OCI-LY1 (cell line): ENCODE measurements at regions not wholly inside any gene's neighbourhood (a gene's known extent, or its start where the extent isn't known, plus 50 kb on each side); places are given as distances from the start of the nearest gene placed in this dataset.

Experiments used
- H2AFZ ChIP-seq: fragments of 200-600 bp; sonication (generic), shearing (Covaris generic); 2 replicates; pipeline ENCODE4 v1.6.0; 2014; ENCODE audit warnings: antibody characterized with exemption, mild to moderate bottlenecking, low read length
- H3F3A ChIP-seq: fragments of 200-600 bp; sonication (generic), shearing (Covaris generic); 2 replicates; pipeline ENCODE4 v1.6.0; 2014; ENCODE audit warnings: mild to moderate bottlenecking, antibody characterized with exemption, low read length, moderate library complexity; ENCODE audit not compliant: insufficient read depth
- H3K27ac ChIP-seq: fragments of 200-600 bp; sonication (generic); 2 replicates; pipeline ENCODE4 v1.5.1; 2014; ENCODE audit warnings: low read length, mixed run types, mild to moderate bottlenecking, low read depth; ENCODE audit not compliant: poor library complexity, severe bottlenecking
- H3K27me3 ChIP-seq: fragments of 200-600 bp; sonication (generic); 2 replicates; pipeline ENCODE4 v1.6.0; 2014; ENCODE audit warnings: antibody characterized with exemption, mild to moderate bottlenecking, low read length, moderate library complexity; ENCODE audit not compliant: insufficient read depth
- H3K36me3 ChIP-seq: fragments of 200-600 bp; sonication (generic); 2 replicates; pipeline ENCODE4 v1.6.1; 2014; ENCODE audit warnings: mild to moderate bottlenecking, antibody characterized with exemption, low read length, moderate library complexity, mixed read lengths; ENCODE audit not compliant: insufficient read depth
- H3K4me1 ChIP-seq: fragments of 200-600 bp; sonication (generic); 2 replicates; pipeline ENCODE4 v1.5.1; 2014; ENCODE audit warnings: mild to moderate bottlenecking, low read length, moderate library complexity; ENCODE audit not compliant: insufficient read depth, severe bottlenecking
- H3K4me2 ChIP-seq: fragments of 200-600 bp; sonication (generic), shearing (Covaris generic); 2 replicates; pipeline ENCODE4 v1.6.1; 2014; ENCODE audit warnings: low read length
- H3K4me3 ChIP-seq: fragments of 200-600 bp; sonication (generic); 2 replicates; pipeline ENCODE4 v1.5.1; 2014; ENCODE audit warnings: low read length, low read depth, mild to moderate bottlenecking, mixed read lengths; ENCODE audit not compliant: poor library complexity, severe bottlenecking
- H3K79me2 ChIP-seq: fragments of 200-600 bp; shearing (Covaris generic); 2 replicates; pipeline ENCODE4 v1.6.1; 2016; ENCODE audit warnings: mixed run types, low read length, mixed read lengths; ENCODE audit not compliant: insufficient read depth
- H3K9ac ChIP-seq: fragments of 200-600 bp; sonication (generic), shearing (Covaris generic); 2 replicates; pipeline ENCODE4 v1.6.1; 2014; ENCODE audit warnings: mild to moderate bottlenecking, low read length, mixed read lengths
- H3K9me2 ChIP-seq: fragments of 200-600 bp; sonication (generic), shearing (Covaris generic); 2 replicates; pipeline ENCODE4 v1.6.1; 2014; ENCODE audit warnings: low read depth, mild to moderate bottlenecking, low read length, mixed read lengths
- H3K9me3 ChIP-seq: fragments of 200-600 bp; shearing (Covaris generic); 2 replicates; pipeline ENCODE4 v1.6.1; 2014; ENCODE audit warnings: low read length, mixed read lengths
- H4K20me1 ChIP-seq: fragments of 200-600 bp; sonication (generic), shearing (Covaris generic); 2 replicates; pipeline ENCODE4 v1.6.0; 2016; ENCODE audit warnings: mild to moderate bottlenecking, low read length; ENCODE audit not compliant: insufficient read depth
- EZH2 ChIP-seq: fragments of 200-600 bp; sonication (generic), shearing (Covaris generic); IDR thresholded peaks from 2 replicates; pipeline ENCODE4 v1.8.0; 2017; ENCODE audit warnings: borderline replicate concordance, mixed run types, mild to moderate bottlenecking, antibody characterized with exemption, low read length, moderate library complexity, mixed read lengths
- TF ChIP-seq, protein P1 (sequence below): fragments of 200-600 bp; sonication (generic), shearing (Covaris generic); IDR thresholded peaks from 2 replicates; pipeline ENCODE4 v1.5.1; 2017; ENCODE audit warnings: mild to moderate bottlenecking, antibody characterized with exemption, low read length, moderate library complexity, mixed read lengths

- no peaks in the 10 kb centered on the region for H4K20me1 ChIP-seq
- H3F3A ChIP-seq = no peaks in the 10 kb centered on the region
- no peaks in the 10 kb centered on the region for H3K36me3 ChIP-seq
- TF ChIP-seq, protein P1, sequence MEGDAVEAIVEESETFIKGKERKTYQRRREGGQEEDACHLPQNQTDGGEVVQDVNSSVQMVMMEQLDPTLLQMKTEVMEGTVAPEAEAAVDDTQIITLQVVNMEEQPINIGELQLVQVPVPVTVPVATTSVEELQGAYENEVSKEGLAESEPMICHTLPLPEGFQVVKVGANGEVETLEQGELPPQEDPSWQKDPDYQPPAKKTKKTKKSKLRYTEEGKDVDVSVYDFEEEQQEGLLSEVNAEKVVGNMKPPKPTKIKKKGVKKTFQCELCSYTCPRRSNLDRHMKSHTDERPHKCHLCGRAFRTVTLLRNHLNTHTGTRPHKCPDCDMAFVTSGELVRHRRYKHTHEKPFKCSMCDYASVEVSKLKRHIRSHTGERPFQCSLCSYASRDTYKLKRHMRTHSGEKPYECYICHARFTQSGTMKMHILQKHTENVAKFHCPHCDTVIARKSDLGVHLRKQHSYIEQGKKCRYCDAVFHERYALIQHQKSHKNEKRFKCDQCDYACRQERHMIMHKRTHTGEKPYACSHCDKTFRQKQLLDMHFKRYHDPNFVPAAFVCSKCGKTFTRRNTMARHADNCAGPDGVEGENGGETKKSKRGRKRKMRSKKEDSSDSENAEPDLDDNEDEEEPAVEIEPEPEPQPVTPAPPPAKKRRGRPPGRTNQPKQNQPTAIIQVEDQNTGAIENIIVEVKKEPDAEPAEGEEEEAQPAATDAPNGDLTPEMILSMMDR = no peak
- TF ChIP-seq EZH2 = no peak
- no peaks in the 10 kb centered on the region for H3K4me1 ChIP-seq
- no peak overlapping the region for H3K27ac ChIP-seq
- H2AFZ ChIP-seq = no peak overlapping the region
- H3K79me2 ChIP-seq = no peaks in the 10 kb centered on the region
- H3K4me2 ChIP-seq = no peak overlapping the region
- no peaks in the 10 kb centered on the region for H3K9me2 ChIP-seq
- H3K4me3 ChIP-seq = no peak overlapping the region
- peaks cover 3% of the 10 kb centered on the region; the same call in 1 of the 2 replicates for H3K9me3 ChIP-seq
- no peaks in the 10 kb centered on the region for H3K27me3 ChIP-seq
- H3K9ac ChIP-seq = no peak overlapping the region
Observed at GRCh38 chr7:25754333-25754732, 397.7 kb upstream of the NFE2L3 start.

GRCh38 chr7:25754751-25755150, 397.2 kb upstream of the NFE2L3 start:
- Histone ChIP-seq H3K79me2 (no peaks in the 10 kb centered on the region), H3K9me2 (no peaks in the 10 kb centered on the region), H3K4me3 (no peak overlapping the region), H3K36me3 (no peaks in the 10 kb centered on the region), H3K4me2 (no peak overlapping the region), H3K9ac (no peak overlapping the region), H3F3A (no peaks in the 10 kb centered on the region), H3K9me3 (peaks cover 3% of the 10 kb centered on the region; the same call in 1 of the 2 replicates), H2AFZ (no peak overlapping the region), H3K27ac (no peak overlapping the region), H3K27me3 (no peaks in the 10 kb centered on the region), H3K4me1 (no peaks in the 10 kb centered on the region), H4K20me1 (no peaks in the 10 kb centered on the region)
- TF ChIP-seq EZH2 = no peak
- TF ChIP-seq, protein P1 = no peak

DNA sequence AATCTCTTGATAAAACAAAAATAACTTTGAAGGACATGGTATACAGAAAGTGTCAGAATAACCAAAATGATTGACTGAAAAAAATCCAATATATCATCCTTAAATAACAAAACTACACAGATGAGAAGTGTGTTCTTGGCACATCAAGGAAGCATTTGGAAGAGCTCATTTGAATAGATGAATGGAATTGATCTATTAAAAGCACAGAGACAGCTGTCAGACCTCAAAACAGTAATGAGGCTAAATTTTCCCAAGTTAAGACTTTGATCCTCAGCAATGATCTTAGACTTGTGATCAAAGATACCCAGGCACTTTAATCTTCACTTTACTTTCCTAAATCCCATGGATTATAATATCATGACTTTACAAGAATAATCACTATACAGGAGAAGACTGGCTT, 395.4 kb upstream of the NFE2L3 start:
- H3K4me1 ChIP-seq = no peaks in the 10 kb centered on the region
- no peaks in the 10 kb centered on the region for H3K9me2 ChIP-seq
- no peak overlapping the region for H3K4me3 ChIP-seq
- H3K27me3 ChIP-seq = no peaks in the 10 kb centered on the region
- H3F3A ChIP-seq = no peaks in the 10 kb centered on the region
- no peak overlapping the region for H3K4me2 ChIP-seq
- no peaks in the 10 kb centered on the region for H3K79me2 ChIP-seq
- no peaks in the 10 kb centered on the region for H3K9me3 ChIP-seq
- no peaks in the 10 kb centered on the region for H4K20me1 ChIP-seq
- H3K27ac ChIP-seq = no peak overlapping the region
- no peaks in the 10 kb centered on the region for H3K36me3 ChIP-seq
- no peak for TF ChIP-seq EZH2
- TF ChIP-seq, protein P1 = no peak
- H2AFZ ChIP-seq = no peak overlapping the region
- H3K9ac ChIP-seq = no peak overlapping the region
